Trophoblast cell (in vitro differentiated cells and primary cell): ENCODE measurements at regions not wholly inside any gene's neighbourhood (a gene's known extent, or its start where the extent isn't known, plus 50 kb on each side); places are given as distances from the start of the nearest gene placed in this dataset.

Source experiments
- DNase-seq, 2 donors: peaks; one replicate each; pipeline ENCODE4 v3.0.0-alpha.2; 2016
- H2AFZ ChIP-seq: 2 replicates; pipeline ENCODE4 v1.6.1; 2013; ENCODE audit warnings: low read length, moderate library complexity, mild to moderate bottlenecking; ENCODE audit not compliant: insufficient read depth, poor library complexity
- H2AK5ac ChIP-seq: 2 replicates; pipeline ENCODE4 v1.6.1; 2013; ENCODE audit warnings: mild to moderate bottlenecking, low read length
- H2BK120ac ChIP-seq: 2 replicates; pipeline ENCODE4 v1.6.1; 2013; ENCODE audit warnings: low read length, mild to moderate bottlenecking, moderate library complexity; ENCODE audit not compliant: insufficient read depth, poor library complexity
- H2BK12ac ChIP-seq: 2 replicates; pipeline ENCODE4 v1.6.1; 2013; ENCODE audit warnings: mild to moderate bottlenecking, low read length, moderate library complexity
- H2BK5ac ChIP-seq: 2 replicates; pipeline ENCODE4 v1.6.1; 2013; ENCODE audit warnings: low read length, low read depth, moderate library complexity, mild to moderate bottlenecking; ENCODE audit not compliant: poor library complexity
- H3K14ac ChIP-seq: 2 replicates; pipeline ENCODE4 v1.6.1; 2013; ENCODE audit warnings: mild to moderate bottlenecking, low read length
- H3K18ac ChIP-seq: 2 replicates; pipeline ENCODE4 v1.6.1; 2013; ENCODE audit warnings: mild to moderate bottlenecking, low read length
- H3K23ac ChIP-seq: 2 replicates; pipeline ENCODE4 v1.6.1; 2013; ENCODE audit warnings: low read length
- H3K27ac ChIP-seq: 2 replicates; pipeline ENCODE4 v1.5.1; 2013; ENCODE audit warnings: low read depth, mild to moderate bottlenecking, inconsistent platforms, low read length, moderate library complexity
- H3K27me3 ChIP-seq: 2 replicates; pipeline ENCODE4 v1.6.1; 2013; ENCODE audit warnings: inconsistent platforms, mild to moderate bottlenecking, low read length, moderate library complexity; ENCODE audit not compliant: insufficient read depth
- H3K36me3 ChIP-seq, 2 experiments: 1 replicate in 1 of 2; 2 replicates in 1 of 2; pipeline ENCODE4 v1.6.1; 2013; ENCODE audit warnings: low read length in 2 of 2, mild to moderate bottlenecking in 2 of 2, moderate library complexity in 1 of 2; ENCODE audit not compliant: insufficient read depth in 2 of 2, control insufficient read depth in 1 of 2
- H3K4ac ChIP-seq: 2 replicates; pipeline ENCODE4 v1.6.1; 2013; ENCODE audit warnings: low read depth, mild to moderate bottlenecking, low read length, moderate library complexity
- H3K4me1 ChIP-seq, 2 experiments: 1 replicate in 1 of 2; 2 replicates in 1 of 2; pipeline ENCODE4 v1.6.1; 2013; ENCODE audit warnings: low read length in 2 of 2, mild to moderate bottlenecking in 2 of 2, moderate library complexity in 1 of 2; ENCODE audit not compliant: insufficient read depth in 2 of 2, control insufficient read depth in 1 of 2
- H3K4me2 ChIP-seq: 2 replicates; pipeline ENCODE4 v1.6.1; 2013; ENCODE audit warnings: inconsistent platforms, mild to moderate bottlenecking, low read length, moderate library complexity
- H3K4me3 ChIP-seq: 2 replicates; pipeline ENCODE4 v1.5.1; 2013; ENCODE audit warnings: mild to moderate bottlenecking, low read depth, low read length, inconsistent platforms
- H3K79me1 ChIP-seq: one replicate; pipeline ENCODE4 v1.6.1; 2013; ENCODE audit warnings: low read length
- H3K79me2 ChIP-seq: 2 replicates; pipeline ENCODE4 v1.6.1; 2013; ENCODE audit warnings: low read length, mild to moderate bottlenecking; ENCODE audit not compliant: control insufficient read depth, insufficient read depth, poor library complexity
- H3K9ac ChIP-seq: 2 replicates; pipeline ENCODE4 v1.6.1; 2013; ENCODE audit warnings: mild to moderate bottlenecking, low read length
- H3K9me3 ChIP-seq: 2 replicates; pipeline ENCODE4 v1.6.1; 2013; ENCODE audit warnings: low read depth, mild to moderate bottlenecking, control low read depth, inconsistent platforms, low read length; ENCODE audit not compliant: insufficient read depth
- H4K12ac ChIP-seq: 2 replicates; pipeline ENCODE4 v1.6.1; 2013; ENCODE audit warnings: low read depth, mild to moderate bottlenecking, low read length, moderate library complexity
- H4K8ac ChIP-seq: 2 replicates; pipeline ENCODE4 v1.6.1; 2013; ENCODE audit warnings: low read depth, mild to moderate bottlenecking, low read length, moderate library complexity
- H4K91ac ChIP-seq: one replicate; pipeline ENCODE4 v1.6.1; 2013; ENCODE audit warnings: low read depth, mild to moderate bottlenecking, low read length, moderate library complexity
- WGBS: extraction: QIAGEN DNeasy Blood & Tissue Kit; methylation state at CpG from one replicate; pipeline ENCODE4 v1.1.7; 2013; ENCODE audit warnings: missing lambda C conversion rate; ENCODE audit not compliant: insufficient read length, insufficient coverage; ENCODE audit errors: extremely low coverage; 5-methylcytosine and 5-hydroxymethylcytosine counted together

- Histone ChIP-seq H4K12ac (no peak overlapping the region), H2BK12ac (no peak overlapping the region), H4K91ac (no peak overlapping the region), H2AFZ (no peak overlapping the region), H3K9ac (no peak overlapping the region), H3K27me3 (no peaks in the 10 kb centered on the region), H2BK120ac (no peak overlapping the region), H3K4me1 (no peaks in the 10 kb centered on the region), H3K79me2 (no peaks in the 10 kb centered on the region), H3K36me3 (no peaks in the 10 kb centered on the region), H2BK5ac (no peak overlapping the region), H3K4me3 (no peak overlapping the region), H3K4ac (no peak overlapping the region), H3K27ac (no peak overlapping the region), H3K79me1 (no peaks in the 10 kb centered on the region), H4K8ac (no peak overlapping the region), H3K14ac (no peak overlapping the region), H2AK5ac (no peak overlapping the region), H3K9me3 (peaks cover 4% of the 10 kb centered on the region), H3K4me2 (no peak overlapping the region), H3K18ac (no peak overlapping the region), H3K23ac (no peak overlapping the region)
- DNase-seq, result no peak
- WGBS, result no CpG with 5 or more reads among the region's 5 CpGs
Observed at GRCh38 chr5:5932824-5933223, 445.5 kb downstream of the MED10 start.

- Histone ChIP-seq H3K79me1 (no peaks in the 10 kb centered on the region), H3K9me3 (peaks cover 4% of the 10 kb centered on the region), H2AK5ac (no peak overlapping the region), H3K79me2 (no peaks in the 10 kb centered on the region), H3K4me3 (no peak overlapping the region), H3K4ac (no peak overlapping the region), H2BK120ac (no peak overlapping the region), H3K23ac (no peak overlapping the region), H3K14ac (no peak overlapping the region), H2BK12ac (no peak overlapping the region), H3K36me3 (no peaks in the 10 kb centered on the region), H3K9ac (no peak overlapping the region), H4K8ac (no peak overlapping the region), H2AFZ (no peak overlapping the region), H4K12ac (no peak overlapping the region), H4K91ac (no peak overlapping the region), H3K27me3 (no peaks in the 10 kb centered on the region), H2BK5ac (no peak overlapping the region), H3K18ac (no peak overlapping the region), H3K27ac (no peak overlapping the region), H3K4me2 (no peak overlapping the region), H3K4me1 (no peaks in the 10 kb centered on the region)
- no CpG with 5 or more reads among the region's 2 CpGs for WGBS
- DNase-seq, result no peak
Observed at GRCh38 chr5:5930561-5930960, 447.8 kb downstream of the MED10 start.

DNA sequence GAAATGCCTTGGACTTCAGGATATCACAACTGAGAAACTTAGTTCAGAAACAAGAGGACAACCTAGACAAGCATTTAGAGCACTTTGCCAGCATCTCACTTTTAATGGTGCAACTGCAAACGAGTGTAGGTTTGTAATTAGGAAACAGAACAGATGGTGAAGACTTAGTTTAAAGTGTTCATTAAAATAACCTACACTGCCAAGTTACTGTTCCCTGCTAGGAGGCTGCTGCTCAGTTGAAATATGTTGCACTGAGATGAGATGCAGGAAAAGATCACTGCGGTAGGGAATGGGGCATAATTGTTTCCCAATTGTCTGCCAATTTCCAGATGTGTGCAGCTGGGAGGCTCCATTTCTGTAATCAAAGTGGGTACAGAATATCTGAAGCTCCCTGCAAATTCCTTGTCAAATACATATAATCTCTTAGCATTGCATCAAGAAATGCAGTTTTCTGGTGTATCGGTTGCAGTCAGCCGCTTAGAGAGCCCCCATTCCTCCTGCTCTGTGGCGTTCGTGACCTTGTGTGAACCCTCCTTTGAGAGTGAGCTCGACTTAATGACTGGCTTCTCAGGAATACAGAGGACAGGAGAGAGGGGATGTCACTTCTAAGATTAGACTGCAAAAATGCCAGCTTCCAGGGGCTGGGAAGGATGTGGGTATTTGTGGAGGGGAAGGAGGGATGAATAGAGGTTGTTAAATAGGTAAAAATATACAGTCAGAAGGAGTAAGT lies 448.9 kb downstream of the MED10 start:
- Histone ChIP-seq H2AFZ (no peak overlapping the region), H3K4me3 (no peak overlapping the region), H3K9me3 (peaks cover 4% of the 10 kb centered on the region), H3K4me2 (no peak overlapping the region), H3K18ac (no peak overlapping the region), H2BK12ac (no peak overlapping the region), H3K4ac (no peak overlapping the region), H4K12ac (no peak overlapping the region), H2AK5ac (no peak overlapping the region), H3K36me3 (no peaks in the 10 kb centered on the region), H3K23ac (no peak overlapping the region), H3K4me1 (no peaks in the 10 kb centered on the region), H2BK5ac (no peak overlapping the region), H2BK120ac (no peak overlapping the region), H3K27ac (no peak overlapping the region), H4K8ac (no peak overlapping the region), H3K79me2 (no peaks in the 10 kb centered on the region), H4K91ac (no peak overlapping the region), H3K14ac (no peak overlapping the region), H3K79me1 (no peaks in the 10 kb centered on the region), H3K9ac (no peak overlapping the region), H3K27me3 (no peaks in the 10 kb centered on the region)
- WGBS, result no CpG with 5 or more reads among the region's 7 CpGs
- DNase-seq, result no peak

DNA sequence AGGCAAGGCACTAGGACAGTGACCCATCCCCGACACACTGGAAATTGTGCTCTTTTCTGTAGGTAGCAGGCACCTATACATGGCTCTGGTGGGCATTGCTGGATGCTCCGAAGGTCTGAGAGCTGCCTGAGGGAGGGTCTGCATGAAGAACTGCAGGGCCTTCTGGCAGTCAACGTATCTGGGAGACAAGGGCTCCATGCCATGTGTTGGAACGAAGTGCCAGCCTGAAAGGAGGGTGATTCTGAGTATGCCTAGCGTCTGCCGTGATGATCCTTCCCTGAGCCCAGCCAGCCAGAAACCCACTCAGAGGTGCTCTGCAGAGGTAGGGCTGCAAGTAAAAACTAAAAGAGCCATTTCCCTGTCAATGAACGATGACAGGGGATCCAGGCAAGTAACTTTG lies 453.2 kb downstream of the MED10 start:
- Histone ChIP-seq H3K9me3 (no peaks in the 10 kb centered on the region), H4K12ac (no peak overlapping the region), H3K27ac (no peak overlapping the region), H3K79me2 (no peaks in the 10 kb centered on the region), H3K4me1 (no peaks in the 10 kb centered on the region), H4K8ac (no peak overlapping the region), H3K79me1 (no peaks in the 10 kb centered on the region), H3K14ac (no peak overlapping the region), H3K18ac (no peak overlapping the region), H3K23ac (no peak overlapping the region), H4K91ac (no peak overlapping the region), H3K4me2 (no peak overlapping the region), H3K9ac (no peak overlapping the region), H2BK12ac (no peak overlapping the region), H3K36me3 (no peaks in the 10 kb centered on the region), H2BK120ac (no peak overlapping the region), H2AK5ac (no peak overlapping the region), H3K4ac (no peak overlapping the region), H3K27me3 (no peaks in the 10 kb centered on the region), H3K4me3 (no peak overlapping the region), H2AFZ (no peak overlapping the region), H2BK5ac (no peak overlapping the region)
- WGBS, result no CpG with 5 or more reads among the region's 7 CpGs
- no peak for DNase-seq
